OCI-M1 (cell line): ENCODE measurements at regions not wholly inside any gene's neighbourhood (a gene's known extent, or its start where the extent isn't known, plus 50 kb on each side); places are given as distances from the start of the nearest gene placed in this dataset.

ENCODE experiments used
- DNase-seq: peaks from one replicate; lab custom pipeline; 2025; lab: John Stamatoyannopoulos, UW

GRCh38 chr17:79470754-79471153 lies 140.1 kb downstream of the RBFOX3 start:
- no peak for DNase-seq

- no peak for DNase-seq
Observed at GRCh38 chr17:79469646-79470045, 141.2 kb downstream of the RBFOX3 start.

GRCh38 chr17:79468183-79468944 lies 142.5 kb downstream of the RBFOX3 start:
- DNase-seq = no peak

GRCh38 chr17:79466562-79467350 lies 144.1 kb downstream of the RBFOX3 start:
- no peak for DNase-seq

GRCh38 chr17:79465681-79466025 lies 145.2 kb downstream of the RBFOX3 start:
- no peak for DNase-seq

- DNase-seq = no peak
Observed at GRCh38 chr17:79465011-79465680, 145.7 kb downstream of the RBFOX3 start.

- DNase-seq = no peak
Observed at GRCh38 chr17:79464318-79465010, 146.4 kb downstream of the RBFOX3 start.

GRCh38 chr17:79463421-79464317 lies 147.2 kb downstream of the RBFOX3 start:
- DNase-seq = no peak

- DNase-seq = no peak
Observed at GRCh38 chr17:79461041-79461440, 149.8 kb downstream of the RBFOX3 start.

GRCh38 chr17:79459846-79460245 lies 151.0 kb downstream of the RBFOX3 start:
- DNase-seq = no peak

- no peak for DNase-seq
Observed at GRCh38 chr17:79459003-79459655, 151.7 kb downstream of the RBFOX3 start.

GRCh38 chr17:79458356-79458755 lies 152.5 kb downstream of the RBFOX3 start:
- no peak for DNase-seq

GRCh38 chr17:79457889-79458288 lies 153.0 kb downstream of the RBFOX3 start:
- DNase-seq = no peak

GRCh38 chr17:79457376-79457775 lies 153.5 kb downstream of the RBFOX3 start:
- DNase-seq = no peak

- no peak for DNase-seq
Observed at GRCh38 chr17:79455636-79456035, 155.2 kb downstream of the RBFOX3 start.

- no peak for DNase-seq
Observed at GRCh38 chr17:79454826-79455225, 156.0 kb downstream of the RBFOX3 start.

- DNase-seq = no peak
Observed at GRCh38 chr17:79453481-79453880, 157.4 kb downstream of the RBFOX3 start.

- DNase-seq = no peak
Observed at GRCh38 chr17:79452706-79453105, 158.1 kb downstream of the RBFOX3 start.

GRCh38 chr17:79451167-79451566 lies 159.7 kb downstream of the RBFOX3 start:
- DNase-seq = no peak

- DNase-seq = no peak
Observed at GRCh38 chr17:79446399-79447009, 164.3 kb downstream of the RBFOX3 start.
